ENCODE measurements at regions not wholly inside any gene's neighbourhood (a gene's known extent, or its start where the extent isn't known, plus 50 kb on each side); places are given as distances from the start of the nearest gene placed in this dataset.

- H3K4me3 ChIP-seq (ENCODE audit: low read length), result no peak overlapping the region
- DNase-seq (ENCODE audit: low read depth), result no peak
- TF ChIP-seq CTCF (IDR thresholded peaks at IDR 0.05; ENCODE audit: insufficient read depth, low read depth, low read length, missing control alignments), result no peak
Measured at GRCh38 chr17:56098746-56099145, 54.5 kb upstream of the ANKFN1 start.

- TF ChIP-seq CTCF (IDR thresholded peaks at IDR 0.05; ENCODE audit: insufficient read depth, low read depth, low read length, missing control alignments), result no peak
- DNase-seq (ENCODE audit: low read depth), result no peak
- H3K4me3 ChIP-seq (ENCODE audit: low read length), result no peak overlapping the region
Measured at GRCh38 chr17:56099649-56100048, 53.6 kb upstream of the ANKFN1 start.
